ENCODE measurements at regions not wholly inside any gene's neighbourhood (a gene's known extent, or its start where the extent isn't known, plus 50 kb on each side); places are given as distances from the start of the nearest gene placed in this dataset.

DNA sequence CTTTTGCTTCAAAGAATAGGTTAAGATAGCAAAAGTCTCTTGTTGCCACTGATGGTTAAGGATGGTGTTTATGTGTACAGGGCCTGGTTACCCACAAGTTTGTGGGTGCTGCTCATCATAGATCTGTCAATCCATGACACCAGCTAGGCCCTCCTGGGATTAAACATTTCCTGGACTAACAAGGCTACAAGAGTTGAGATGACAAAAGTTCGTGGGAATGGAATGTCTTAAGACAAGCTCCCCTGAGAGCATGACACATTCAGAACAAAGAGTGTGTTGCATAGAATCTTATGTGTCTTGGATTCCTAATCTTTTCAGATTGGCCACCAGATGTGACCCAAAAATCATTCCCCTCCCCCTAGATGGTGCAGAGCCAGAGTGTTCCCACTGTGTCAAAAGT lies 592.5 kb upstream of the USP15 start:
- DNase-seq (ENCODE audit: low spot score) = no peak
- Histone ChIP-seq H3K36me3 (no peaks in the 10 kb centered on the region), H3K27me3 (replicated peaks; ENCODE audit: insufficient read depth) (no peaks in the 10 kb centered on the region), H3K9me3 (no peaks in the 10 kb centered on the region), H3K27ac (no peak overlapping the region), H3K4me1 (replicated peaks) (no peaks in the 10 kb centered on the region), H3K4me3 (no peak overlapping the region)
- intact Hi-C loops (cut with DNase I) = no loop called here
- TF ChIP-seq, protein P1, sequence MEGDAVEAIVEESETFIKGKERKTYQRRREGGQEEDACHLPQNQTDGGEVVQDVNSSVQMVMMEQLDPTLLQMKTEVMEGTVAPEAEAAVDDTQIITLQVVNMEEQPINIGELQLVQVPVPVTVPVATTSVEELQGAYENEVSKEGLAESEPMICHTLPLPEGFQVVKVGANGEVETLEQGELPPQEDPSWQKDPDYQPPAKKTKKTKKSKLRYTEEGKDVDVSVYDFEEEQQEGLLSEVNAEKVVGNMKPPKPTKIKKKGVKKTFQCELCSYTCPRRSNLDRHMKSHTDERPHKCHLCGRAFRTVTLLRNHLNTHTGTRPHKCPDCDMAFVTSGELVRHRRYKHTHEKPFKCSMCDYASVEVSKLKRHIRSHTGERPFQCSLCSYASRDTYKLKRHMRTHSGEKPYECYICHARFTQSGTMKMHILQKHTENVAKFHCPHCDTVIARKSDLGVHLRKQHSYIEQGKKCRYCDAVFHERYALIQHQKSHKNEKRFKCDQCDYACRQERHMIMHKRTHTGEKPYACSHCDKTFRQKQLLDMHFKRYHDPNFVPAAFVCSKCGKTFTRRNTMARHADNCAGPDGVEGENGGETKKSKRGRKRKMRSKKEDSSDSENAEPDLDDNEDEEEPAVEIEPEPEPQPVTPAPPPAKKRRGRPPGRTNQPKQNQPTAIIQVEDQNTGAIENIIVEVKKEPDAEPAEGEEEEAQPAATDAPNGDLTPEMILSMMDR (IDR thresholded peaks at IDR 0.05) = no peak
- TF ChIP-seq POLR2AphosphoS5 (IDR thresholded peaks at IDR 0.05) (no peak), POLR2A (IDR thresholded peaks at IDR 0.05) (no peak)
- 30% methylated on average over 1 of the region's 1 CpG for WGBS

GRCh38 chr12:61676520-61676919 lies 583.7 kb upstream of the USP15 start:
- Histone ChIP-seq H3K27ac (no peak overlapping the region), H3K4me1 (replicated peaks) (no peaks in the 10 kb centered on the region), H3K27me3 (replicated peaks; ENCODE audit: insufficient read depth) (no peaks in the 10 kb centered on the region), H3K4me3 (no peak overlapping the region), H3K9me3 (no peaks in the 10 kb centered on the region), H3K36me3 (no peaks in the 10 kb centered on the region)
- DNase-seq (ENCODE audit: low spot score) = no peak
- intact Hi-C loops (cut with DNase I) = no loop called here
- no peak for TF ChIP-seq POLR2AphosphoS5 (IDR thresholded peaks at IDR 0.05)
- TF ChIP-seq, protein P1 (IDR thresholded peaks at IDR 0.05) = no peak

DNA sequence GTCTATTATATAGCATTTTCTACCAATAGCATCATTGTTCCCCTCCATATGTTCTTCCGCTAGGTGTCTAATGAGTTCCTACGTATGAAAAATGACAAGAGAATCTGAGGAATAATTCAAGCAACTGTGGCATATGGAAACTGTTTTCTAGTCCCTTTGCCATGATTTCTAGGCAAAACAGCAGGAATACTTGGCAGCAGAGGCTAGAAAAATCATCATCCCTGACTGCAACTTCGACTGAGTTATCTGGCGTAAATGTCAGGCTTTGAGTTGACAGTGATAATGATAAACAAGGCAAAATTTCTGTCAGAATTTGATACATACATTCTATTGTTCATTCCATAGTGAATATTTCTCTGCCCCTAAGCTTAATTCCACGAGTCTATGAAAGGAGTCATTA lies 572.8 kb upstream of the USP15 start:
- intact Hi-C loops (cut with DNase I) = no loop called here
- 69% methylated on average over 5 of the region's 5 CpGs for WGBS
- TF ChIP-seq, protein P1 (IDR thresholded peaks at IDR 0.05) = no peak
- TF ChIP-seq POLR2A (IDR thresholded peaks at IDR 0.05) (no peak), POLR2AphosphoS5 (IDR thresholded peaks at IDR 0.05) (no peak)

DNA sequence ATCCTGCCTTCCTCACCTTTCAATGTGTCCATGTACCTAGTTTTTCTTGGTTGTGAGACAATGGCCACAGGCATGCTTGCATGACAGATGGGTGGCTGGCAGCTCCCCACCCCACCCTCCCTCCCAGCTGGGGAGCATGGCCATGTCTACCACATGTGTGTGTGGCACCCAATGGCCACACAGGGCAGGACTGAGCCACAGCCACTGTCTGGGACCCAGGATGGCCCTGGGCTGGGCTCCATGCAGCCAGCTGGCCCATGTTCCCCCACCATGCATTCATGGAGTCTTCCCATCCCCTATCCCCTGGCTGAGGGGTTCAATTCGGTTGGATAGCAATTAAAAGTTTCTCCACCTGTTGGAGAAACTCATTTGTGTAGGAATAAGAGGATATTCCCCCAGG lies 566.0 kb upstream of the USP15 start:
- Histone ChIP-seq H3K4me3 (no peak overlapping the region), H3K27me3 (replicated peaks; ENCODE audit: insufficient read depth) (no peaks in the 10 kb centered on the region), H3K27ac (no peak overlapping the region), H3K36me3 (no peaks in the 10 kb centered on the region), H3K4me1 (replicated peaks) (no peaks in the 10 kb centered on the region), H3K9me3 (no peaks in the 10 kb centered on the region)
- WGBS = 75% methylated on average over 1 of the region's 1 CpG
- no peak for DNase-seq (ENCODE audit: low spot score)
- TF ChIP-seq, protein P1 (IDR thresholded peaks at IDR 0.05) = no peak
- TF ChIP-seq POLR2A (IDR thresholded peaks at IDR 0.05) = no peak
- no peak for TF ChIP-seq POLR2AphosphoS5 (IDR thresholded peaks at IDR 0.05)
- intact Hi-C loops (cut with DNase I) = no loop called here

More for the DNA sequence above, 572.8 kb upstream of the USP15 start:
- H3K36me3 ChIP-seq = no peaks in the 10 kb centered on the region
- no peak overlapping the region for H3K27ac ChIP-seq
- no peaks in the 10 kb centered on the region for H3K4me1 ChIP-seq (replicated peaks)
- no peaks in the 10 kb centered on the region for H3K9me3 ChIP-seq
- no peak overlapping the region for H3K4me3 ChIP-seq
- no peak for DNase-seq (ENCODE audit: low spot score)
- H3K27me3 ChIP-seq (replicated peaks; ENCODE audit: insufficient read depth) = no peaks in the 10 kb centered on the region

DNA sequence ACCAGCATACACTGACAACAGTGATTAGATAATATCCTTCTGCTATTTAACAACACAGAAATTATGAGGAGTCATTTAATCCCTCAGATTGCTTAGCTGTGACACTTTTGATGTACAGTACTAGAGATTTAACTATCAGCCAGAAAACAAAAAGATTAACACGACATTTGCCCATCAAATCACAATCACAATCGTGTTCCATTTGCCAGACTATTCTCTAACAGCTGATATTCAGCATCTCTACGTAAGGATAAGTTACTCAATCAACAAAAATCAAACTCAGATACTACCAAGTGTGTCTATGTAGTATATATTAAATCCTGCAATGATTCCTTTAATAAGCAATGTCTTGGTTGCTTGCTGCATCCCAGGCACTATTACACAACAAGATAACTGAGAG lies 558.7 kb upstream of the USP15 start:
- Histone ChIP-seq H3K27me3 (replicated peaks; ENCODE audit: insufficient read depth) (no peaks in the 10 kb centered on the region), H3K4me1 (replicated peaks) (no peaks in the 10 kb centered on the region), H3K9me3 (no peaks in the 10 kb centered on the region), H3K4me3 (no peak overlapping the region), H3K27ac (no peak overlapping the region), H3K36me3 (no peaks in the 10 kb centered on the region)
- TF ChIP-seq POLR2AphosphoS5 (IDR thresholded peaks at IDR 0.05) = no peak
- no peak for TF ChIP-seq POLR2A (IDR thresholded peaks at IDR 0.05)
- TF ChIP-seq, protein P1 (IDR thresholded peaks at IDR 0.05) = no peak
- intact Hi-C loops (cut with DNase I) = no loop called here
- 79% methylated on average over 3 of the region's 3 CpGs for WGBS
- DNase-seq (ENCODE audit: low spot score) = no peak

Measured in prostate gland (tissue), 2 donors.